Mammary epithelial cell (primary cell): ENCODE measurements at regions not wholly inside any gene's neighbourhood (a gene's known extent, or its start where the extent isn't known, plus 50 kb on each side); places are given as distances from the start of the nearest gene placed in this dataset.

Experiments used
- EZH2 ChIP-seq: IDR thresholded peaks from 2 replicates; pipeline ENCODE4 v1.6.1; 2012; ENCODE audit warnings: low read length, inconsistent platforms, borderline replicate concordance
- TF ChIP-seq, protein P1 (sequence below), 2 donors: IDR thresholded peaks in 1 of 2; conservative IDR thresholded peaks in 1 of 2; 2 replicates each; pipeline ENCODE4 v1.5.1; 2011 to 2012; ENCODE audit warnings: inconsistent platforms in 2 of 2, low read length in 2 of 2, mild to moderate bottlenecking in 2 of 2, control low read depth in 1 of 2, low read depth in 1 of 2; ENCODE audit not compliant: insufficient read depth in 1 of 2; ENCODE audit errors: extremely low read depth in 1 of 2

DNA sequence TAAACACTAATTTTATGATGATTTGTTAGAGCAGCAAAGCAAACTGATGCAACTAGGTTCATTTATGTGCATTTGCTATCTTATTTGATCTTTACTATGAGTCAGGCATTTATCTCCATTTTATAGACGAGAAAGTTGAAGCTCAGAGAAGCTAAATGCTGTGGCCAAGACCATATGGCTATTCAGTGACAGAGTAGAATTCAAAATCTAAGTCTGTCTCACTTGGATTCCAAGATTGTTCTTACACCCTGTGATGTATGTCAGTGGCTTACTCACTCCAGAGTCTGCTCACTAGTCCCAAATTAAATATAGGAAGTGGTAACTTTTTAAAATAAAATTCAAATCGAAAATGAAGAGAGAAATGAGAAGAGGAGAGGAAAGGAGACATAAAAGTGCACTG, 114.0 kb upstream of the DDX18 start:
- TF ChIP-seq, protein P1, sequence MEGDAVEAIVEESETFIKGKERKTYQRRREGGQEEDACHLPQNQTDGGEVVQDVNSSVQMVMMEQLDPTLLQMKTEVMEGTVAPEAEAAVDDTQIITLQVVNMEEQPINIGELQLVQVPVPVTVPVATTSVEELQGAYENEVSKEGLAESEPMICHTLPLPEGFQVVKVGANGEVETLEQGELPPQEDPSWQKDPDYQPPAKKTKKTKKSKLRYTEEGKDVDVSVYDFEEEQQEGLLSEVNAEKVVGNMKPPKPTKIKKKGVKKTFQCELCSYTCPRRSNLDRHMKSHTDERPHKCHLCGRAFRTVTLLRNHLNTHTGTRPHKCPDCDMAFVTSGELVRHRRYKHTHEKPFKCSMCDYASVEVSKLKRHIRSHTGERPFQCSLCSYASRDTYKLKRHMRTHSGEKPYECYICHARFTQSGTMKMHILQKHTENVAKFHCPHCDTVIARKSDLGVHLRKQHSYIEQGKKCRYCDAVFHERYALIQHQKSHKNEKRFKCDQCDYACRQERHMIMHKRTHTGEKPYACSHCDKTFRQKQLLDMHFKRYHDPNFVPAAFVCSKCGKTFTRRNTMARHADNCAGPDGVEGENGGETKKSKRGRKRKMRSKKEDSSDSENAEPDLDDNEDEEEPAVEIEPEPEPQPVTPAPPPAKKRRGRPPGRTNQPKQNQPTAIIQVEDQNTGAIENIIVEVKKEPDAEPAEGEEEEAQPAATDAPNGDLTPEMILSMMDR (conservative IDR thresholded peaks at IDR 0.05 in 1 of 2, IDR thresholded peaks at IDR 0.05 in 1 of 2; ENCODE audit: extremely low read depth in 1 of 2, insufficient read depth in 1 of 2, low read depth in 1 of 2, low read length in 2 of 2) = no peak
- TF ChIP-seq EZH2 = no peak
